Keratinocyte (primary cell): ENCODE measurements at regions not wholly inside any gene's neighbourhood (a gene's known extent, or its start where the extent isn't known, plus 50 kb on each side); places are given as distances from the start of the nearest gene placed in this dataset.

ENCODE experiments used
- EZH2 ChIP-seq: IDR thresholded peaks from one replicate; pipeline ENCODE4 v1.6.1; 2012; ENCODE audit warnings: inconsistent platforms, mild to moderate bottlenecking, low read length, moderate library complexity
- TF ChIP-seq, protein P1 (sequence below), 3 experiments: IDR thresholded peaks in 1 of 3; conservative IDR thresholded peaks in 1 of 3; optimal IDR thresholded peaks in 1 of 3; 2 replicates in 2 of 3; 3 replicates in 1 of 3; pipeline versions ENCODE3 to v1.5.1; 2011; ENCODE audit warnings: low read length in 3 of 3, mild to moderate bottlenecking in 3 of 3, moderate library complexity in 2 of 3, control low read depth in 1 of 3, inconsistent platforms in 1 of 3; ENCODE audit not compliant: insufficient read depth in 2 of 3; ENCODE audit errors: extremely low read depth in 1 of 3

DNA sequence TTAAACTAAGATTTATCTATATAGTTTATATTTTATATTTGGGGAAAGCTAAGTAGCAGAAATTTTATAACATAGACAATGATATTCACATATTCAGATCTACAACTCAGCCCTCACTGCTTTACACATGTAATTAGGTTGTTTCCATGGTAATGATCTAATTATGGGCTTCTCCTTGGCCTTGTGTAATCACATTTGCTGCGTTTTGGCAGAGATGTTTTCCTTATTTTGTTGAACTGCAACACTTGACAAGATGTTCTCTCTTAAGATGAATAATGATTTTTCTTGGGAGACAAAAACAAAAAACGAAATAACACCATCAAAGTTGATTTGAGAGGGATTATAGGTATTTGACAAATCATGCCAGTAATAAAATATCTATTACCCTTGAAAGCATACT is 635.6 kb upstream of the TBL1XR1 start:
- TF ChIP-seq, protein P1, sequence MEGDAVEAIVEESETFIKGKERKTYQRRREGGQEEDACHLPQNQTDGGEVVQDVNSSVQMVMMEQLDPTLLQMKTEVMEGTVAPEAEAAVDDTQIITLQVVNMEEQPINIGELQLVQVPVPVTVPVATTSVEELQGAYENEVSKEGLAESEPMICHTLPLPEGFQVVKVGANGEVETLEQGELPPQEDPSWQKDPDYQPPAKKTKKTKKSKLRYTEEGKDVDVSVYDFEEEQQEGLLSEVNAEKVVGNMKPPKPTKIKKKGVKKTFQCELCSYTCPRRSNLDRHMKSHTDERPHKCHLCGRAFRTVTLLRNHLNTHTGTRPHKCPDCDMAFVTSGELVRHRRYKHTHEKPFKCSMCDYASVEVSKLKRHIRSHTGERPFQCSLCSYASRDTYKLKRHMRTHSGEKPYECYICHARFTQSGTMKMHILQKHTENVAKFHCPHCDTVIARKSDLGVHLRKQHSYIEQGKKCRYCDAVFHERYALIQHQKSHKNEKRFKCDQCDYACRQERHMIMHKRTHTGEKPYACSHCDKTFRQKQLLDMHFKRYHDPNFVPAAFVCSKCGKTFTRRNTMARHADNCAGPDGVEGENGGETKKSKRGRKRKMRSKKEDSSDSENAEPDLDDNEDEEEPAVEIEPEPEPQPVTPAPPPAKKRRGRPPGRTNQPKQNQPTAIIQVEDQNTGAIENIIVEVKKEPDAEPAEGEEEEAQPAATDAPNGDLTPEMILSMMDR (optimal IDR thresholded peaks at IDR 0.05 in 1 of 3, IDR thresholded peaks at IDR 0.05 in 1 of 3, conservative IDR thresholded peaks at IDR 0.05 in 1 of 3; ENCODE audit: extremely low read depth in 1 of 3, insufficient read depth in 2 of 3, low read length in 3 of 3), result no peak
- no peak for TF ChIP-seq EZH2
